ENCODE measurements at regions not wholly inside any gene's neighbourhood (a gene's known extent, or its start where the extent isn't known, plus 50 kb on each side); places are given as distances from the start of the nearest gene placed in this dataset.

GRCh38 chr12:111110556-111110955 is 190.2 kb upstream of the MYL2 start:
- intact Hi-C loops (cut with DNase I), result no loop called here

DNA sequence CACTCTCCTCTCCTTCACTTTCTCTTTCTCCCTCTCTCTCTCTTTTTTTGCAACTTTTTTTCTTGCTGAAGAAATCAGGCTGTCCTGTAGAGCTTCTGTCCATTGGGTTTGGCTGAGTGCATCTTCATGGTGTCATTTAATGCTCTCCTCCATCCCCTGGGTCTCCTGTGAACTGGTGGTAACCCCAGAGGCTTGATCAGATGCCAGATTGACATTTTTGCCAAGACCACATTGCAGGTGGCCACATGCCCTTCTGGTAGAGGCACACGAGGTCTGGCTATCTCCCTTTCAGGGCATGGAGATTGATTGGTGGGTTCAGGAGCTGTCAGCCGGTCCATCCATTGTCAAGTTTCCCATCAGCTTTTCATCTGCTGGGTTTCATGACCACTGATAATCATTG is 188.3 kb upstream of the MYL2 start:
- intact Hi-C loops (cut with DNase I), result no loop called here
- DNase-seq, result no peak

More at GRCh38 chr12:111110556-111110955, 190.2 kb upstream of the MYL2 start:
- DNase-seq, result no peak

DNA sequence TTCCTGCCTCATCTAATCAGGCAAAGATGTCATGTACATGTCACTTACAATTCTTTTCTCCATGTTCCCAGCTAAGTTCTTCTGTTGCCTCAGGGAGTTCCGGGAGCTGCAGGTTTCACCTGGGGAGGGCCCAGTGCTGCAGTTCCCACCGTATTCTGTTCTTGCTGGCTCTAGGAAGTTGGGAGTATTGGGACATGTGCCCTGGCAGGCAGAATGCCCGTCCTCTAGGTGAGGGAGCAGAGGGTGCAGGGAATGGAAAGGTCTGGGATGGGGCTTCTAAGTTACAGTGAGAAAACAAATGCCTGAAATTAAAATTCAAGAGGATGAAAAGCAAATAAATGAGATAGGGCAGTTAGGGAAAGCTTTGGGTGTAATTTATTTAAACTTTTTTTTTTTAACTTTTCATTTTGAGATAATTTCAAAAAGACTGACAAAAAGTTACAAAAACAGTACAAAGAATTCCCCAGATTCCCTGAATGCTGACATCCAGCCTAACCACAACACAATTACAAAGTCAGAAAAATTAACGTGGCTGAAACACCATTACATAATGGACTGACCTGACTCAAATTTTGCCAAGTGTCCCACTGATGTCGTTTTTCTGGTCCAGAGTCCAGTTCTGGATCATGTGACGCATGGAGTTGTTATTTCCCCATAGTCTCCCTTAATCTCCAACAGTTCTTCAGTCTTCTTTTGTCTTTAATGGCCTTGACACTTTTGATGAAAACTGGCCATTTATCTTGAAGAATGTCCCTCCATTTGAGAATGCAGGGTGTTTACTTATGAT is 187.2 kb upstream of the MYL2 start:
- no peak for DNase-seq
- intact Hi-C loops (cut with DNase I), result no loop called here

DNA sequence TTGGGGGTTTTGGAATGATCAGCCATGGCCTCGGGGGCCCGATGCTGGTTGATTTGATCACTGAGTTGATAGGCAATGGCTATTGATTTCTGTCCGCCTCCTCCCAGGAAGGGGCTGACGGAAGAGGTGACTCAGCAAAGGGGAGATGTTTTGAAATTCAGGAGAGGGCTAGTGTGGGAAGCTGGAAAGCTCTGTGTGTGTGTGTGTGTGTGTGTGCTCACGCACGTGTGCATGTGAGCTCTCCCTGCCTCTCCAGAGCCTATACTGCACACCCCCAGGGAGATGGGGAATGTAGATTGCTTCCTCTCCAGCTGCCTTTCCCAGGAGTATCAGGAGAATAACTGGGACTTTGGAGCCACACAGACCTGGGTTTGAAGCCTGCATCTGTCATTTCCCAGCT is 184.9 kb upstream of the MYL2 start:
- intact Hi-C loops (cut with DNase I), result no loop called here
- no peak for DNase-seq

- intact Hi-C loops (cut with DNase I), result no loop called here
- DNase-seq, result no peak
These were observed 183.2 kb upstream of the MYL2 start for GRCh38 chr12:111103583-111103982.

- intact Hi-C loops (cut with DNase I), result no loop called here
- DNase-seq, result no peak
These were observed 181.8 kb upstream of the MYL2 start for GRCh38 chr12:111102102-111102739.

DNA sequence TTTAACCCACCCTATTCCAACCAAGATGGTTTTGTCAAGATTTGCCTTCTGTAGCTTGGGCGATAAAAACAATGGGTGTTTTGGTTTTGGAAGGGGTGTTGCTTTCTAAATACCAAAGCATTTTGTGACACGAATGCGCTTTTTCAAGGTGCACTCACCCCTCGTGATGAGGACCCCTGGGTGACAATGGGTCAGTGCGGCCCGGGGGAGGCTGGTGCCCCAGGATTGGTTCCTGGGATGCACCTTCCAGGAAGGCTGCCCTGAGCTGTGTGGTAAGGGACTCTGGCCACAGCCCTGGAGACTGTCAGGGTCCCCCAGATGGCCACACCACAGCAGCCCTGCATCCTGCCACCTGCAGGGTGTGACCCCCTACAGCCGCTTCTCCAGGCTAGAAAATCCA is 180.6 kb upstream of the MYL2 start:
- intact Hi-C loops (cut with DNase I), result no loop called here
- DNase-seq, result no peak

DNA sequence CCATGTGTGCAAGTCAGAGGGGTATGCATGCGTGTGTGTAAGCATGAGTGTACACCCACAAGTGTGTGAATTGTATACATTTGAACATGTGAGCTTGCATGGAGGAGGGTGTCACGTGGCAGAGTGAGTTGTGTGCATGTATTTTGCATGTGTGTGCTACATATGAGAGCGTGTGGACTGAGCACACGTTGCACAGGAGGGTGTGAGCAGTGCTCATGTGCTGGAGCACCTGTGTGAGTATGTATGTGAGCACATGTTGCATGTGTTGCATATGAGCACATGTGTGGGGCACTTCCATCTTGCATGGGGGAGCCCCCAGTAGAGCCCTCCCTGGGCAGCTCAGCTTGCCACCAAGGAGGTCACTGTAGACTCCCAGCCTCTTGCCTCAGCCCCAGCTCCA is 180.2 kb upstream of the MYL2 start:
- no peak for DNase-seq
- intact Hi-C loops (cut with DNase I), result no loop called here

GRCh38 chr12:111100003-111100402 is 179.6 kb upstream of the MYL2 start:
- intact Hi-C loops (cut with DNase I), result no loop called here
- DNase-seq, result no peak

DNA sequence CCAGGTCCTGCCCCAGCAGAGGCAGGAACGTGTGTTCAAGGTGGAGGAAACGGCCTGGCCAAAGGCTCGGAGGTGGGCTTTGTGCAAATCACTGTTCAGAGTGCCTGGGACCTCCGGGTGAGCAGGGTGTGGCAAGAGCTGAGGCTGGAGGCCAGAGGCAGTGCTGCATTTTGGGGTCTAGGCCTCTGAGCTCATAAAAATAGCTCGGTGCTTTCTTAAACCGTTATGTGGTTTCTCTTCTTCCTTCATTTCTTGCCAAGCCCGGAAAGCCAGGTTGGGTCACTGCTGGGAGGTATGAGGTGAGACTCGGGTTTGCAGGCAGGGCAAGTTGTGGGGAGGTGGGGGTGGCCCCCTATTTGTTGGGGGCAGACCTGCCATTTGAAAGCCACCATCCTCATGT is 178.8 kb upstream of the MYL2 start:
- intact Hi-C loops (cut with DNase I), result no loop called here
- DNase-seq, result no peak

DNA sequence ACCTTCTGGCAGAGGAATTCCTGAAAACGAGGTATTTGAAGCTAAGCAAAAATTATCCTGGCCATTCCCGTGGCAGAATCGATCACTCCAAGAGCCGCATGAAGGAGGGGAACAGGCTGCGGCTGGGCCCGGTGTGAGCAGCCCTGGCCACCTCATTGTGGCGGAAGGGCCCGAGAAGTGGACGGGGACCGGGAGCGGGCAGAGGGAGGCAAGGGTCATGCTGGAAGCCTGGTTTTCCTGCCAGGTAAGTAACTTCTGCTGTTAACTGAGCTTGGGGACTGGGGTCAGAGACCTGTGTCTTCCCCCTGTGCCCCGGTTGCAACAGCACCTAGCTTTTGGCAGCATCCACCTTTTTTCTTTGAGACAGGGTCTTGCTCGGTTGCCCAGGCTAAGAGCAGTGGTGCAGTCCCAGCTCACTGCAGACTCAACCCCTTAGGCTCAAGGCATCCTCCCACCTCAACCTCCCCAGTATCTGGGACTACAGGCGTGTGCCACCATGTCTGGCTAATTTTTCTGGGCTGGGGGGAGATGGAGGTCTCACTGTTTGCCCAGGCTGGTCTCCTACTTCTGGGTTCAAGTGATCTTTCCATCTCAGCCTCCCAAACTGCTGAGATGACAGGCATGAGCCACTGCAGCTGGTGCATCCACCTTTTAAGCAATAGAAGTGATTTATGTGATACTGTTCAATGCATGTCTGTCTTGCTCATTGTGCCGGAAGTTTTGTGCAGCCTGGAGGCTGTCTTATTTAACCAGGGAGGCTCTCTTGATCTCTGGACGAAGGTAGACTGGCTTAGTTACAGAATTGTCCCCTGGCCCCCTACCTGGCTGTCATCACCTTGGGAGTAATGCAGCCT is 174.0 kb upstream of the MYL2 start:
- DNase-seq, result no peak
- intact Hi-C loops (cut with DNase I), result no loop called here

DNA sequence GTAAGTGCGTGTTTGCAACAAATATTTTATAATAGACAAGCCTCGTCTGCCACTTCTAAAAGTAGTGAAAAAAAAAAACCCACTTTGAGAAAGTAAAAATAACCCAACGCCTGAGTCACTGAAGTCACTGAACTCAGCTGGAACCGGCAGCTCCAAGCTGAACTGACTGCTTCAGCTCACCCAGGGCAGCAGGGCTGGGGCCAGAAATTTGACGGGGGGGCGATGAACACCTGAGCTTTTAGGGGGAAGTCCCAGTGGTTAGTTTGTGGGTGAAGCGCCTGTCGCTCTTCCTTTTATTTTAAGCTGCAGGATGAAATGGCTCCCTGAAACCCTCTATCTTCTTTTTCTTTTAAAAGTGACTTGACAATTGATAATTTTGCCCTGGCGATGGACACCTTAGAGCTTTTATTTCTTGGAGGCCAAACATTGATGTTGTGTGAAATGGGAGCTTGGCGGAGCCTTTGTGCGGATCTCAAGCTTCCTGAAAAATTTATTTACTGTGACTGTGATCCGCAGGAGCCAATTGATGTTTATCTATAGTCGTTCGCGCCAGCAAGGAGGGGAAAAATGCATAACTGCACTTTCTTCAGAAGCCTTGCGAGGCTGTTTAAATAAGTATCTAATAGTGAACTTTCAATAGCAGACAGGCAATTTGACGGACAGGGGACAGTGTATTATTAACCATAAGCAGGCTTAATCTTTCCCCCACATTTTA is 173.2 kb upstream of the MYL2 start:
- intact Hi-C loops (cut with DNase I), result no loop called here
- DNase-seq, result peak in 6 of 42 donors; percentile 7 to 34 (median 14)

DNA sequence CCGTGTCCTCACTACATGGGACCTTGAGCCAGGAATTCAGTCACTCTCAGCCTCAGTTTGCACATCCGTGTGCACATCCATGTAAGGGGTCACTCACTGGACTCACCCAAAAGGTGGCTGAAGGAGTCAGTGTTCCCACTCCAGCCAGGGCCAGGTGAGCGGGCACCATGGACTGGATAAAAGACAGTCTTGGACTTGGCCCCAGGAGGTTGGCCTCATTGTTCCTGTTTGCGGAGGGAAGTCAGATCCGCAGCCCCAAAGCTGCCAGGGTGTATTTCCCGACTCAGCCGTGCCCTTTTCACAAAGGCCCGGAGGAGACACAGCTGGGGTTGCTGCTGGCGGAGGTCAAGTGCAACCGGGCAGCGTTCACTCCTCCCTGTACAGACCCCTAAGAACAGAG is 170.7 kb upstream of the MYL2 start:
- intact Hi-C loops (cut with DNase I), result no loop called here

DNA sequence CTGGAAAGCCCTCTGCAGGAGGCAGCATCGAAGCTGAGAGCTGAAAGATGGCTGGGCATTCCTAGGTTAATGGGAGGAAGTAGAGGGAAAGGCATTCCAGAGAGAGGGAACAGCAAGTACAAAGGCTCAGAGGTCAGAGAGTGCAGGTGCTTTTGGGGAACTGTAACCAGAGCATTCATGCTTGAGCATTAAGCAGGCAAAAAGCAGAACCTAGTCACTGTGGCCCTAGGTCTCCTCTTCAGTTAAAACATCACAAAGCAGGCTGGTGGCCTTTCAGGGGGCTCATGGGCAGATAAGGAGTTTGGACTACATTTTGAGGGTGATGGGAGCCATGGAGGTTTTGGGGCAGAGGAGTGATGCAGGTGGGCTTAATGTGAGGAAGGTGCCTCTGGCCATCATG is 169.2 kb upstream of the MYL2 start:
- no peak for DNase-seq
- intact Hi-C loops (cut with DNase I), result no loop called here

More for the DNA sequence above, 170.7 kb upstream of the MYL2 start:
- peak in 1 of 42 donors; percentile 30 for DNase-seq

GRCh38 chr12:111088409-111088808 is 168.0 kb upstream of the MYL2 start:
- intact Hi-C loops (cut with DNase I), result no loop called here
- DNase-seq, result no peak

DNA sequence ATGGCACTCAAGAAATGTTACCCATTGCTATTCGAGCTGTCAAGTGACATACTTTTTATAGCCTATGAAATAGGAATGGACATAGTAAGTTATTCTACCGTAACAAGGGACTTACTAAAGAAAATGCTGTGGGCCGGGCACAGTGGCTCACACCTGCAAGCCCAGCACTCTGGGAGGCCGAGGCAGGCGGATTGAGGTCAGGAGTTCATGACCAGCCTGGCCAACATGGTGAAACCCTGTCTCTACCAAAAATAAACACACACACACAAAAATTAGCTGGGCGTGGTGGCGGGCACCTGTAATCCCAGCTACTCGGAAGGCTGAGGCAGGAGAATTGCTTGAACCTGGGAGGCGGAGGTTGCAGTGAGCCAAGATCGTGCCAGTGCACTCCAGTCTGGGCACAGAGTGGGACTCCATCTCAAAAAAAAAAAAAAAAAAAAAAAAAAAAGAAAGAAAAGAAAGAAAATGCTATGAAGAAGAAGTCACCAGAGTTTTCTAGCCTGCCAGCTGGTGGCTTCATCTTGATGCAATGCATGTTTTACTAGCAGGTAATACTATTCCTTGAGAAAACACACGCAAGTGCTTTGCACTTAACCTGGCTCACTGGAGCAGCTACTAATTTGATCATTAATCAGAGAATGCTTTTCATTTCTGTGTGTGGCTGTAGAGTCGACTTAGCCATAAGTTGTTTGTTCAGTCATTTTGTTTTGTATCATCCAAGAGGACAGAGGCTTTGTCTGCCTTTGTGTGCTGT is 166.7 kb upstream of the MYL2 start:
- no peak for DNase-seq
- intact Hi-C loops (cut with DNase I), result no loop called here

DNA sequence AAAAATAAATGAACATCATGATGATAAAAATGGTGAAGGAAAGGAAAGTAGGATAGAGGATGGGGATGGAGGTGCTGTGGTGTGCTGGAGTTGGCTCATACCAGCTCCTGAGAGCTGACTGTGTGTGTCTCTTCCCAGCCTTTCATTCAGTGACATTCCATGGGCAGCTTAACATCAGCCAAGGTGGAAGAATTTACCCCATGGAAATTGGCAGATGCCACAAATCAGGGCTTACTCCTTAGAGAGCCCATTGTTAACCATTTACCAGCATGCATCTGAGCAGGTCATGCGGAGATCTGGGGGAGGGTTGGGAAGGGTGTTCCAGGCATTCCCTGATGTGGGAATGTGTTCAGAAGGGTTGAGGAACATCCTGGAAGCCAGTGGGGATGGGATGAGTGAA is 164.7 kb upstream of the MYL2 start:
- intact Hi-C loops (cut with DNase I), result no loop called here
- no peak for DNase-seq

DNA sequence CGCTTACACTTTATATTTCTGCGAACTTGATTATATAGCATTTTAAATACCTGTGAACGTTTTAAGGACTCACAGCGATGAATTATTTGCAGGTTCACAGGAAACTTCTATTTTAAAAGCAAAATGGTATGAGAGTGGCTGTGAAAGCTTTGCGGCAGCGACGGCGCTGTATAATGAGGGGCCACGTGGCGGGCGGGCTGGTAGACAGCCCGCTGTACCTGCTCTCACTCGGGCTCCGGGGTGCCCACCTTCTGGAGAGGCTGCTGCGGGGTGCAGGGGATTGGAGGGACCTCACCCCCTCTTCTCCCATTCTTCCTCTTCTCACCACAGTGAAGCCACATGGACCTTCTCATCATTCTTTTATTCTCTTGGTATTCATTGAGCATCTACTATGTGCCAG is 164.2 kb upstream of the MYL2 start:
- no peak for DNase-seq
- intact Hi-C loops (cut with DNase I), result no loop called here

- DNase-seq, result no peak
- intact Hi-C loops (cut with DNase I), result no loop called here
These were observed 163.8 kb upstream of the MYL2 start for GRCh38 chr12:111084158-111084557.

Data from head of caudate nucleus (tissue), 42 donors.